ENCODE measurements at regions not wholly inside any gene's neighbourhood (a gene's known extent, or its start where the extent isn't known, plus 50 kb on each side); places are given as distances from the start of the nearest gene placed in this dataset.

GRCh38 chr21:40938078-40938477 is 91.1 kb upstream of the DSCAM start:
- TF ChIP-seq CTCF (IDR thresholded peaks at IDR 0.05; ENCODE audit: extremely low read depth, missing control alignments) = no peak
- DNase-seq (ENCODE audit: low spot score) = no peak

GRCh38 chr21:40938611-40939010 is 91.7 kb upstream of the DSCAM start:
- no peak for TF ChIP-seq CTCF (IDR thresholded peaks at IDR 0.05; ENCODE audit: extremely low read depth, missing control alignments)
- DNase-seq (ENCODE audit: low spot score) = no peak

GRCh38 chr21:40947713-40948112 is 100.8 kb upstream of the DSCAM start:
- no peak for DNase-seq (ENCODE audit: low spot score)
- TF ChIP-seq CTCF (IDR thresholded peaks at IDR 0.05; ENCODE audit: extremely low read depth, missing control alignments) = no peak

- TF ChIP-seq CTCF (IDR thresholded peaks at IDR 0.05; ENCODE audit: extremely low read depth, missing control alignments) = no peak
- DNase-seq (ENCODE audit: low spot score) = no peak
Measured at GRCh38 chr21:40950970-40951369, 104.0 kb upstream of the DSCAM start.

- TF ChIP-seq CTCF (IDR thresholded peaks at IDR 0.05; ENCODE audit: extremely low read depth, missing control alignments) = no peak
- DNase-seq (ENCODE audit: low spot score) = no peak
Measured at GRCh38 chr21:40952551-40953323, 105.8 kb upstream of the DSCAM start.

GRCh38 chr21:40964691-40965090 is 117.7 kb upstream of the DSCAM start:
- DNase-seq (ENCODE audit: low spot score) = no peak
- TF ChIP-seq CTCF (IDR thresholded peaks at IDR 0.05; ENCODE audit: extremely low read depth, missing control alignments) = no peak

- TF ChIP-seq CTCF (IDR thresholded peaks at IDR 0.05; ENCODE audit: extremely low read depth, missing control alignments) = no peak
- no peak for DNase-seq (ENCODE audit: low spot score)
Measured at GRCh38 chr21:40967771-40968170, 120.8 kb upstream of the DSCAM start.

All from GM20000 (cell line).